H9 (cell line): ENCODE measurements at regions not wholly inside any gene's neighbourhood (a gene's known extent, or its start where the extent isn't known, plus 50 kb on each side); places are given as distances from the start of the nearest gene placed in this dataset.

Experiments used
- DNase-seq: peaks from one replicate; pipeline ENCODE4 v3.0.0-alpha.2; 2017
- H2AFZ ChIP-seq: one replicate; pipeline ENCODE4 v1.6.1; 2013; ENCODE audit warnings: mild to moderate bottlenecking, low read length, control low read depth, moderate library complexity
- H2AK5ac ChIP-seq: 2 replicates; pipeline ENCODE4 v1.6.1; 2013; ENCODE audit warnings: low read length, control low read depth, mixed read lengths; ENCODE audit not compliant: insufficient read length
- H2BK120ac ChIP-seq: one replicate; pipeline ENCODE4 v1.6.1; 2013; ENCODE audit warnings: low read depth, mild to moderate bottlenecking, low read length, control low read depth, inconsistent platforms; ENCODE audit not compliant: poor library complexity, severe bottlenecking
- H2BK12ac ChIP-seq: 2 replicates; pipeline ENCODE4 v1.6.1; 2013; ENCODE audit warnings: low read length, control low read depth, mixed read lengths, low read depth; ENCODE audit not compliant: insufficient read length
- H2BK15ac ChIP-seq: 2 replicates; pipeline ENCODE4 v1.6.1; 2013; ENCODE audit warnings: low read depth, low read length, control low read depth
- H2BK20ac ChIP-seq: one replicate; pipeline ENCODE4 v1.6.1; 2013; ENCODE audit warnings: low read depth, mild to moderate bottlenecking, low read length, control low read depth, inconsistent platforms; ENCODE audit not compliant: poor library complexity, severe bottlenecking
- H2BK5ac ChIP-seq: 2 replicates; pipeline ENCODE4 v1.6.1; 2013; ENCODE audit warnings: low read length, control low read depth, mixed read lengths; ENCODE audit not compliant: insufficient read length
- H3K14ac ChIP-seq: 2 replicates; pipeline ENCODE4 v1.6.1; 2013; ENCODE audit warnings: low read length, control low read depth; ENCODE audit not compliant: insufficient read depth
- H3K18ac ChIP-seq: 2 replicates; pipeline ENCODE4 v1.6.1; 2013; ENCODE audit warnings: low read depth, mild to moderate bottlenecking, mixed read lengths, low read length, control low read depth; ENCODE audit not compliant: insufficient read length
- H3K23ac ChIP-seq: 2 replicates; pipeline ENCODE4 v1.6.1; 2013; ENCODE audit warnings: low read length, control low read depth, mixed read lengths, low read depth; ENCODE audit not compliant: insufficient read length
- H3K23me2 ChIP-seq: 2 replicates; pipeline ENCODE4 v1.6.1; 2013; ENCODE audit warnings: low read depth, mild to moderate bottlenecking, mixed read lengths, low read length, control low read depth; ENCODE audit not compliant: insufficient read length, poor library complexity, severe bottlenecking
- H3K27ac ChIP-seq: 2 replicates; pipeline ENCODE4 v1.5.1; 2013; ENCODE audit warnings: low read length, control low read depth, mixed read lengths, low read depth; ENCODE audit not compliant: insufficient read length
- H3K27me3 ChIP-seq: 2 replicates; pipeline ENCODE4 v1.6.1; 2013; ENCODE audit warnings: low read length, control low read depth, inconsistent platforms; ENCODE audit not compliant: insufficient read depth
- H3K4ac ChIP-seq: 2 replicates; pipeline ENCODE4 v1.6.1; 2013; ENCODE audit warnings: low read depth, mild to moderate bottlenecking, control low read depth, inconsistent platforms, low read length, moderate library complexity
- H3K4me1 ChIP-seq: 2 replicates; pipeline ENCODE4 v1.6.1; 2013; ENCODE audit warnings: low read length, control low read depth, inconsistent platforms; ENCODE audit not compliant: insufficient read depth
- H3K4me2 ChIP-seq: 2 replicates; pipeline ENCODE4 v1.6.1; 2013; ENCODE audit warnings: low read length, control low read depth, mixed read lengths; ENCODE audit not compliant: insufficient read length, insufficient read depth
- H3K56ac ChIP-seq: 2 replicates; pipeline ENCODE4 v1.6.1; 2013; ENCODE audit warnings: low read depth, mild to moderate bottlenecking, mixed read lengths, low read length, control low read depth; ENCODE audit not compliant: insufficient read length
- H3K79me1 ChIP-seq: 2 replicates; pipeline ENCODE4 v1.6.1; 2013; ENCODE audit warnings: low read depth, mild to moderate bottlenecking, moderate library complexity, low read length, control low read depth, inconsistent platforms; ENCODE audit not compliant: insufficient read depth, poor library complexity, severe bottlenecking
- H3K79me2 ChIP-seq: 2 replicates; pipeline ENCODE4 v1.6.1; 2013; ENCODE audit warnings: low read length, control low read depth, inconsistent platforms; ENCODE audit not compliant: insufficient read depth
- H3K9ac ChIP-seq: 2 replicates; pipeline ENCODE4 v1.6.1; 2013; ENCODE audit warnings: low read length, control low read depth, mixed read lengths; ENCODE audit not compliant: insufficient read length; ENCODE audit errors: extremely low read depth
- H3K9me3 ChIP-seq: one replicate; pipeline ENCODE4 v1.6.1; 2013; ENCODE audit warnings: low read depth, low read length, inconsistent platforms; ENCODE audit not compliant: control insufficient read depth
- H3T11ph ChIP-seq: one replicate; pipeline ENCODE4 v1.6.1; 2013; ENCODE audit warnings: mild to moderate bottlenecking, low read length, control low read depth, inconsistent platforms
- H4K20me1 ChIP-seq: one replicate; pipeline ENCODE4 v1.6.1; 2013; ENCODE audit not compliant: control insufficient read depth, insufficient read length, insufficient read depth
- H4K5ac ChIP-seq: 2 replicates; pipeline ENCODE4 v1.6.1; 2013; ENCODE audit warnings: low read depth, mild to moderate bottlenecking, mixed read lengths, low read length, control low read depth; ENCODE audit not compliant: insufficient read length
- H4K8ac ChIP-seq: replicated peaks from 2 replicates; pipeline ENCODE4 v1.6.1; 2013; ENCODE audit warnings: low read length, control low read depth, mixed read lengths, low read depth; ENCODE audit not compliant: insufficient read length
- H4K91ac ChIP-seq: 2 replicates; pipeline ENCODE4 v1.6.1; 2013; ENCODE audit warnings: low read depth, mild to moderate bottlenecking, moderate library complexity, mixed read lengths, low read length, control low read depth; ENCODE audit not compliant: insufficient read length
- H3K27ac Mint-ChIP-seq, 3 experiments: 2 replicates in 2 of 3; 3 replicates in 1 of 3; pipeline ENCODE4 v1.8.0; 2020 to 2021; ENCODE audit warnings: mixed read lengths in 3 of 3, mild to moderate bottlenecking in 1 of 3, moderate library complexity in 1 of 3
- H3K27me3 Mint-ChIP-seq: 2 replicates; pipeline ENCODE4 v1.8.0; 2021; ENCODE audit warnings: low read depth, mild to moderate bottlenecking, moderate library complexity, mixed read lengths
- H3K36me3 Mint-ChIP-seq, 3 experiments: 2 replicates in 2 of 3; 3 replicates in 1 of 3; pipeline ENCODE4 v1.8.0; 2020 to 2021; ENCODE audit warnings: low read depth in 3 of 3, mixed read lengths in 3 of 3; ENCODE audit not compliant: insufficient read depth in 1 of 3
- H3K4me1 Mint-ChIP-seq, 2 experiments: 2 replicates each; pipeline ENCODE4 v1.8.0; 2020; ENCODE audit warnings: mixed read lengths in 2 of 2
- H3K4me3 Mint-ChIP-seq, 2 experiments: 2 replicates in 1 of 2; 3 replicates in 1 of 2; pipeline ENCODE4 v1.8.0; 2020 to 2021; ENCODE audit warnings: mild to moderate bottlenecking in 2 of 2, mixed read lengths in 2 of 2, moderate library complexity in 1 of 2
- H3K9me3 Mint-ChIP-seq, 2 experiments: 2 replicates in 1 of 2; 3 replicates in 1 of 2; pipeline ENCODE4 v1.8.0; 2020; ENCODE audit warnings: mild to moderate bottlenecking in 2 of 2, mixed read lengths in 2 of 2, moderate library complexity in 1 of 2
- CTCF ChIP-seq: fragments of 200-600 bp; sonication (generic); conservative IDR thresholded peaks from 3 replicates; pipeline ENCODE4 v1.8.0; 2021; ENCODE audit warnings: antibody characterized with exemption, mild to moderate bottlenecking
- WGBS: extraction: QIAGEN DNeasy Blood & Tissue Kit; methylation state at CpG from one replicate; pipeline ENCODE4 v1.1.7; 2013; ENCODE audit warnings: missing lambda C conversion rate, low lambda C conversion rate, mixed read lengths; ENCODE audit not compliant: insufficient read length; ENCODE audit errors: extremely low coverage; 5-methylcytosine and 5-hydroxymethylcytosine counted together

- Mint-ChIP-seq H3K36me3 (no peaks in the 10 kb centered on the region), H3K27ac (no peak overlapping the region), H3K9me3 (no peaks in the 10 kb centered on the region), H3K4me3 (no peak overlapping the region), H3K4me1 (peaks cover 20 to 23% of the 10 kb centered on the region in 2 experiments), H3K27me3 (peaks cover 30% of the 10 kb centered on the region)
- Histone ChIP-seq H2AFZ (no peak overlapping the region), H3K4ac (no peak overlapping the region), H2BK20ac (no peak overlapping the region), H3K23ac (no peak overlapping the region), H3K18ac (no peak overlapping the region), H3K79me2 (no peaks in the 10 kb centered on the region), H2BK120ac (no peak overlapping the region), H4K91ac (no peak overlapping the region), H2BK15ac (no peak overlapping the region), H3K27me3 (no peaks in the 10 kb centered on the region; the same call in 1 of the 2 replicates), H3K4me2 (no peak overlapping the region), H3K27ac (no peak overlapping the region), H3K9ac (no peak overlapping the region), H3K14ac (no peak overlapping the region), H3K23me2 (no peaks in the 10 kb centered on the region), H2BK12ac (no peak overlapping the region), H3K9me3 (no peaks in the 10 kb centered on the region), H2BK5ac (no peak overlapping the region), H2AK5ac (no peak overlapping the region), H4K8ac (no peak overlapping the region), H3K79me1 (no peaks in the 10 kb centered on the region), H3T11ph (no peak overlapping the region), H3K4me1 (peaks cover 4% of the 10 kb centered on the region), H4K5ac (no peak overlapping the region), H3K56ac (no peak overlapping the region), H4K20me1 (no peaks in the 10 kb centered on the region)
- TF ChIP-seq CTCF: no peak
- no peak for DNase-seq
- no CpG with 5 or more reads among the region's 1 CpG for WGBS
Measured at GRCh38 chr14:87087881-87088280, 905.1 kb downstream of the GALC start.
